HepG2 (cell line): ENCODE measurements at regions not wholly inside any gene's neighbourhood (a gene's known extent, or its start where the extent isn't known, plus 50 kb on each side); places are given as distances from the start of the nearest gene placed in this dataset.
"Not testable (repeated sequence)": the region's sequence is repeated elsewhere in the genome, so short reads cannot be mapped to it uniquely, and the experiment has no call there.

Experiments
- HDAC6 ChIP-seq: fragments of 200-600 bp; sonication (generic); IDR thresholded peaks from 2 replicates; pipeline ENCODE4 v1.7.0; 2017; ENCODE audit warnings: mild to moderate bottlenecking, antibody characterized with exemption, low read length, low read depth
- ISL2 ChIP-seq: sonication (generic); formaldehyde crosslinking; IDR thresholded peaks from 2 replicates; pipeline ENCODE4 v1.5.0; 2020; ENCODE audit warnings: missing genetic modification reagents
- MXD4 ChIP-seq: IDR thresholded peaks from 2 replicates; pipeline ENCODE4 v1.6.1; 2016; ENCODE audit warnings: mild to moderate bottlenecking, missing biosample characterization, missing genetic modification reagents
- NFKBIZ ChIP-seq: IDR thresholded peaks from 2 replicates; pipeline ENCODE4 v1.6.1; 2018; ENCODE audit warnings: missing genetic modification reagents, missing compliant biosample characterization
- POLR2A ChIP-seq, 2 experiments: IDR thresholded peaks; 2 replicates each; pipeline ENCODE4 v1.6.1; 2011; ENCODE audit warnings: low read depth in 2 of 2, low read length in 2 of 2, mild to moderate bottlenecking in 1 of 2, moderate library complexity in 1 of 2; ENCODE audit not compliant: insufficient read depth in 1 of 2
- REPIN1 ChIP-seq: sonication (generic); formaldehyde crosslinking; IDR thresholded peaks from 2 replicates; pipeline ENCODE4 v1.8.0; 2022; ENCODE audit warnings: missing genetic modification reagents, low read depth, mild to moderate bottlenecking, borderline replicate concordance
- REST ChIP-seq, 2 experiments: IDR thresholded peaks; 2 replicates each; pipeline ENCODE4 v1.6.1; 2011 to 2012; ENCODE audit warnings: low read length in 2 of 2, borderline replicate concordance in 1 of 2, low read depth in 1 of 2, mild to moderate bottlenecking in 1 of 2, moderate library complexity in 1 of 2
- ZNF513 ChIP-seq: sonication (generic); formaldehyde crosslinking; conservative IDR thresholded peaks from 2 replicates; pipeline ENCODE4 v1.5.0; 2020; ENCODE audit warnings: missing genetic modification reagents
- ZNF740 ChIP-seq: sonication (generic); formaldehyde crosslinking; IDR thresholded peaks from 2 replicates; pipeline ENCODE4 v1.4.0; 2020; ENCODE audit warnings: missing genetic modification reagents
- TF ChIP-seq, protein P1 (sequence below): sonication (generic); formaldehyde crosslinking; IDR thresholded peaks from 2 replicates; pipeline ENCODE4 v1.5.0; 2020; ENCODE audit warnings: mild to moderate bottlenecking, missing genetic modification reagents, moderate library complexity
- TF ChIP-seq, protein P2 (sequence below), 2 experiments: sonication (generic) in 1 of 2; formaldehyde crosslinking in 1 of 2; IDR thresholded peaks; 2 replicates each; pipeline versions ENCODE4 v1.5.1 to v1.6.1; 2011 to 2020; ENCODE audit warnings: borderline replicate concordance in 1 of 2, low read depth in 1 of 2, low read length in 1 of 2, mild to moderate bottlenecking in 1 of 2, missing genetic modification reagents in 1 of 2, moderate library complexity in 1 of 2

DNA sequence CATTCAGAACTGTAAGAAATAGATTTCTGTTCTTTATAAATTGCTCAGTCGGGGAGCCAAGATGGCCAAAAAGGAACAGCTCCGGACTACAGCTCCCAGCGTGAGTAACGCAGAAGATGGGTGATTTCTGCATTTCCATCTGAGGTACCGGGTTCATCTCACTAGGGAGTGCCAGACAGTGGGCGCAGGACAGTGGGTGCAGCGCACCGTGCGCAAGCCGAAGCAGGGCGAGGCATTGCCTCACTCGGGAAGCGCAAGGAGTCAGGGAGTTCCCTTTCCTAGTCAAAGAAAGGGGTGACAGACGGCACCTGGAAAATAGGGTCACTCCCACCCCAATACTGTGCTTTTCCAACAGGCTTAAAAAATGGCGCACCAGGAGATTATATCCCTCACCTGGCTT, 110.5 kb upstream of the CYLC1 start:
- TF ChIP-seq, protein P1, sequence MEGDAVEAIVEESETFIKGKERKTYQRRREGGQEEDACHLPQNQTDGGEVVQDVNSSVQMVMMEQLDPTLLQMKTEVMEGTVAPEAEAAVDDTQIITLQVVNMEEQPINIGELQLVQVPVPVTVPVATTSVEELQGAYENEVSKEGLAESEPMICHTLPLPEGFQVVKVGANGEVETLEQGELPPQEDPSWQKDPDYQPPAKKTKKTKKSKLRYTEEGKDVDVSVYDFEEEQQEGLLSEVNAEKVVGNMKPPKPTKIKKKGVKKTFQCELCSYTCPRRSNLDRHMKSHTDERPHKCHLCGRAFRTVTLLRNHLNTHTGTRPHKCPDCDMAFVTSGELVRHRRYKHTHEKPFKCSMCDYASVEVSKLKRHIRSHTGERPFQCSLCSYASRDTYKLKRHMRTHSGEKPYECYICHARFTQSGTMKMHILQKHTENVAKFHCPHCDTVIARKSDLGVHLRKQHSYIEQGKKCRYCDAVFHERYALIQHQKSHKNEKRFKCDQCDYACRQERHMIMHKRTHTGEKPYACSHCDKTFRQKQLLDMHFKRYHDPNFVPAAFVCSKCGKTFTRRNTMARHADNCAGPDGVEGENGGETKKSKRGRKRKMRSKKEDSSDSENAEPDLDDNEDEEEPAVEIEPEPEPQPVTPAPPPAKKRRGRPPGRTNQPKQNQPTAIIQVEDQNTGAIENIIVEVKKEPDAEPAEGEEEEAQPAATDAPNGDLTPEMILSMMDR (CRISPR knock-in tag), result not testable (repeated sequence)
- TF ChIP-seq REPIN1 (CRISPR knock-in tag); HDAC6; REST (IDR thresholded peaks at IDR 0.05; ENCODE audit: borderline replicate concordance in 1 of 2, low read depth in 1 of 2, low read length in 2 of 2); ISL2 (CRISPR knock-in tag); ZNF513; POLR2A (IDR thresholded peaks at IDR 0.05; ENCODE audit: insufficient read depth in 1 of 2, low read depth in 2 of 2, low read length in 2 of 2); NFKBIZ (CRISPR knock-in tag); MXD4 (CRISPR knock-in tag); ZNF740 (CRISPR knock-in tag): not testable (repeated sequence)
- TF ChIP-seq, protein P2, sequence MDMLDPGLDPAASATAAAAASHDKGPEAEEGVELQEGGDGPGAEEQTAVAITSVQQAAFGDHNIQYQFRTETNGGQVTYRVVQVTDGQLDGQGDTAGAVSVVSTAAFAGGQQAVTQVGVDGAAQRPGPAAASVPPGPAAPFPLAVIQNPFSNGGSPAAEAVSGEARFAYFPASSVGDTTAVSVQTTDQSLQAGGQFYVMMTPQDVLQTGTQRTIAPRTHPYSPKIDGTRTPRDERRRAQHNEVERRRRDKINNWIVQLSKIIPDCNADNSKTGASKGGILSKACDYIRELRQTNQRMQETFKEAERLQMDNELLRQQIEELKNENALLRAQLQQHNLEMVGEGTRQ (IDR thresholded peaks at IDR 0.05; ENCODE audit: low read depth, low read length), result not testable (repeated sequence)
- TF ChIP-seq, protein P2 (CRISPR knock-in tag; IDR thresholded peaks at IDR 0.05; ENCODE audit: borderline replicate concordance), result not testable (repeated sequence)
